HG03060 (cell line): ENCODE measurements at regions not wholly inside any gene's neighbourhood (a gene's known extent, or its start where the extent isn't known, plus 50 kb on each side); places are given as distances from the start of the nearest gene placed in this dataset.

ENCODE experiments used
- ATAC-seq: cut with Tn5 transposase; IDR thresholded peaks from one replicate; pipeline ENCODE4 v1.9.1; 2021; ENCODE audit warnings: low read depth, moderate number of reproducible peaks; ENCODE audit not compliant: unreplicated experiment

DNA sequence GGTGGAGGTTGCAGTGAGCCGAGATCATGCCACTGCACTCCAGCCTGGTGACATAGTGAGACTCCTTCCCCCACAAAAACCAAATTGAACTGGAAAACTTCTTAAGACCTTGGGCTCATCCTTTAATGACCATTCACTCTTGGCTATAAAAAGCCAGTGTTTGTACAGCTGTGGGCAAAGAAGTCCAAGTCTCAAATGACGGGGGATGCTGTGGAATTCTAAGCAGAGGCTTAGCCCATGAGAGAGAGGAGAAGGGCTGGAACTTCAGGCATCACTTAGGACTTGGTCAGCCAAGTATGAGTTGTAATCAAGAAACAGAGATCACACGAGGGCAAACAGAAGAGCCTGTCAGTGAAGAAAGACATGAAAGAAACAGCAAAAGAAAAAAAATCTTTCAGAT is 79.3 kb upstream of the POU3F3 start:
- no peak for ATAC-seq

DNA sequence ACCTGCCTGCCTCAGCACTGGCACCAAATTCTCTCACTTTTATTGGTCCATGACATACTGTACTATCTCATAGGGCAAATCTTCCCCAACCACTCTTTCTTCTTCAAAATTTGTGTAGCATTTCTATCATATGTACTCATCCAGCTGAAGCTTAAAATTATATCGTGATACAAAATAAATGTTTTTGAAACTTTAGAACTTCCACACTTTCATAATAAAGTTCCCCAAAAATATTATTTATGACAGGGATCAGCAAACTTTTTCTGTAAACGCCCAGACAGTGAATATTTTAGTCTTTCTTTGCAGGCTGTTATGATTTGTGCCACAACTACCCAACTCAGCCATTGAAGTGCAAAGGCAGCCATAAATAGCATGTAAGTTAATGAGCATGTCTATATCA is 76.2 kb upstream of the POU3F3 start:
- ATAC-seq = no peak

DNA sequence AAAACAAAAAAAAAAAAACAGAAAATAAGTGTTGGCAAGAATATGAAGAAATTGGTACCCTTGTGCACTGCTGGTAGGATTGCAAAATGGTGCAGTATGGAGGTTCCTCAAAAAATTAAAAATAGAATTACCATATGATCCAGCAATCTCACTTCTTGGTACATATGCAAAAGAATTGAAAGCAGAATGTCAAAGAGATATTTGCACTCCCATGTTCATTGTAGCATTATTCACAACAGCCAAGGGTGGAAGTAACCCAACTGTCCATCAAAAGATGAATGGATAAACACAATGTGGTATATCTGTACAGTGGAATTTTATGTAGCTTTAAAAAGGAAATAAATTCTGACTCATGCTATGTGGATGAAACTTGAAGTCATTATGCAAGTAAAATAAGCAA is 72.8 kb upstream of the POU3F3 start:
- no peak for ATAC-seq

DNA sequence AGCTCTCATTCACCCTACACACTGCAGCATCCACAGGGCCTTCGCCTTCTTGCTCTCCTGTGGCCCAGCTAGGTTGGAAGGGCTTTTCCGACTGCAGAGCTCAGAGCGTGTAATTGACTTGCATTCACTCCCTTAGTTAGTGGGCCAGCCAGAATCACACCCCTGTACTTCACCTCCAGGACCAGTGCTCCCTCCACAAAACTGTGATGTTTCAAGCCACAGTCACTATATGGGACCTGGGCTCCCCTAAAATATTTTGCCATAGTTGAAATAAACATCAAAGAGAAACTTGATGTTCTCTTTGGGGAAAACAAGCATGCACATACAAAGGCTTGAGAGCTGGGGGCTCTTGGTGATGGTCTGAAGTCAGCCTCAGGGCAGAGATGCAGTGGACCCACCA is 69.7 kb upstream of the POU3F3 start:
- no peak for ATAC-seq

DNA sequence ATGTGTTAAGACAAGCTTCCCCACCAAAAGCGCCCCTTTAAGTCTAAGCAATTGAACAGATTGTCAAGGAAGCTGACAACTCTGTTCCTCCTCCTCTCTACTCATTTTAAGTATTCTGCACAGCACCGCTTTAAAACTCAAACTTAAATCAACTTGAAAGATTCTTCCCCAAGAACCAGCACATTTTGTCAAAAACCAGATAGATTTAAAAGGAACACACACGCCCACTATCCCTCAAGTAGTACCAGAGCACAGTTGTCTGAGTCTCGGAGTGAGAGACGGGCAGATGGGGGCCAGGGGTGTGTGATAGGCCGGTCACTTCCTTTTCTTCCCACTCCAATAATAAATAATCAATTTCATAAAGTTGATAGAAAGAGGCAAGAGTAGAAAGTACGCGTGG is 67.7 kb upstream of the POU3F3 start:
- no peak for ATAC-seq

DNA sequence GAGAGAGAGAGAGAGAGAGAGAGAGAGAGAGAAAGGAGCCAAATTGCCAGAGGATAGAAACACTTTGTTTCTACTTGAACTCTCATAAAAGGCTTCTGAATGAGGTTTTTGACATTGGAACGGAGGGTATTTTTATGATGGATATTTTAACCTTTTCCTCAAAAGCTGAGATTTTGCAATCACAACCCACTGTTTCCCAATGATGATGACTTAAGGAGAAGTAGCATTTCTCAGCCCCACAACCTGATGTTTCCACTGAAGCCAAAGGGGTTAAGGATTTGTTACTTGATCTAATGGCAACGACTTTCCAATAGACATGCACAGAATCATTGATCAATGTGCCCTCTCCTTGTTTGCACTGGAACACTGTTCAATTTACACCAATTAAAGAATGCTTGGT is 67.1 kb upstream of the POU3F3 start:
- ATAC-seq = no peak

DNA sequence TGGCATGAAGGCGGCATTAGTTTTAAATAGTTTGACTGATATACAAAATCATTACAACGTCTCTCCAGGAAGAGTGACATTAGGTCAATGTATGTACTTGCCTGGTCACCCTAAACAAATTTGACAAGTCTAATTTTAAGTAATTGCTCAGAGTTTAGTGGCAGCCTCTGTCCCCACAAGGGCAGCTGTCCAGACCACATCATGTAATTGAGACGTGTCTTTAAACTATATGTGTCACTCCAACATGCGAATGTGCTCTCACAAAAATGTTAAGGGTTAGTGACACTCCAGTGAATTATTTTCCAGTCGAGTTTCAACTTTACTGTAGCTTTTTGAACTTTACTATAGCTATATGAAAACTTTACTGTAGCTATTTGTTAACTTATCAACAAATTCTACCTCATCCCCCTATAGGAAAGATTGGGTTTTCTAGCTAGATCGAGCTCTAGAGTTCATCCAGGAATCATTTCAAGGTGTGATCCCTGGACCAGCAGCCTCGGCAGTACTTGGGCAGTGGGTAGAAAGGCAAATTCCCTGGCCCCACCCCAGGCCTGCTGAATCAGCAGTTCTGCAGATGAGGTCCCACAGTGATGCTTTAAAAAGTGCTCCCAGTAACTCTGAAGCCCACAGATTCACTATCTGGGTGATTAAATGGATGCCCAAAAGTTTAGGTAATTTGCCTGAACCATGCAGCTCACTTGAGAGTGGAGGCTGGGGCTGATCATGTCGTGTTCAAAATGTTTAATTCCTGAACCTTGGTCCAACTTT is 66.4 kb upstream of the POU3F3 start:
- ATAC-seq = no peak

DNA sequence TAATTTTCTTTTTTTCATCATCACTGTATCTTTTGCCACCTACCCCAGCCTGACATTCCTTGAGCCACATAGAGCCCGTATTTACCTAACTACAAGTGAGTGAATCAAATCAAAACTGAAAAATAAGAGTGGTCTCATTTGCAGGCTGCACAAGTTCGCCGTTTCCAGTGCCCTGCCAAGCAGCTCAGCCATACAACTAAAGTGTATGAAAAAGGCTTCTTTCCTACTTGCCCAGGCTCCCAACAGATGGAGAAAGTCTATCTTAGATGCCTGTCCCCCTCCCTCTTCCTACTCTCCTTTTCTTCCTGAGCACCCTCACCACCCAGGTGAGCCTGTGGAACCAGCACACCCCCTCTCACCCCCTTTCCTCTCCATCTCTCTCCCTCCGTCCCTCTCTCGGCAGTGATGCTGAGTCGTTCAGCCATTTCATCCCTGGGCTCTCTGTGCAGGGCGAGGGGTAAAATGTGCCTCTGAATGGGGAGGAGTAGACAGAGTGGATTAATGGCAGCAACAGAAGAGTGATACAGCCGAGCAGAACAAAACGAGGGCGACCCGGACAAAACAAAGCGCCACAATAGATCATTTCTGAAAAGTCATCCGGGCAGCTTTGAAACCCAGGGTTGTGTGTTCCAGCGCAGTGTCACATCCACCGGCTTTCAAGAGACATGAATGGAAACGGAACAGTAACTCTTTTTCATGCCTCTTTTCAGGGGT is 65.0 kb upstream of the POU3F3 start:
- ATAC-seq = no peak

DNA sequence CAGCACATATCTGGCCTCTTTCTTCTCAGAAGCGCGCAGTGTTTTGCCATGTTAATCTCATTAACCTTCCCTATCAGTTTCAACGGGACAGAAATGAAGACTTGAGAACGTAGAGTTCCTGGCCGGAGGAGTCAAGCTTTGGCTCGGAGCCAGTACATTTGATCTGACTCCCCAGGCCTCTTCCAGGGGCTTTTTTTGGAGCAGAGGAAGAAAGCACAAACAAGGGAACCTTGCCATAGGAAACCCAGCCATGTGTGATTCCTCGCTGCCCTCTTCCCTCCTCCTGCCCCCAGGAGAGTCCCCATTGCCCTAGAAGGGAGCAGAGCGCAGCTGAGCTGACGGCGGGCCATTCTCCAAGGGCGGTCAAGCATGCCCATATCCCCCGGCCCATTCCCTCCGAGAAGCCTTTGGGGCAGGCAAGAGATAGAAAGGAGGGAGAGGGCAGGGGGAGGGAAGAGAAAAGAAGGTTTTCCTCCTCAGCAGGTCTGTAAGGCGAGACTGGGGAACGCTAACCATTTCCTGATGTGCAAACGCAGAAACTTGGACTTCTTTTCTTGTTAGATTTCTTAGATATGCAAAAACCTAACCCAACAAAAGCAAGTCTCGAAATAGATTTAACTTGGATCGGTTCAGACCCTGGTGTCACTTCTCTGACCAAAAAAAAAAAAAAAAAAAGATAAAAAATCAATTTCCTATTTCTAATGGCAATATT is 63.7 kb upstream of the POU3F3 start:
- no peak for ATAC-seq

DNA sequence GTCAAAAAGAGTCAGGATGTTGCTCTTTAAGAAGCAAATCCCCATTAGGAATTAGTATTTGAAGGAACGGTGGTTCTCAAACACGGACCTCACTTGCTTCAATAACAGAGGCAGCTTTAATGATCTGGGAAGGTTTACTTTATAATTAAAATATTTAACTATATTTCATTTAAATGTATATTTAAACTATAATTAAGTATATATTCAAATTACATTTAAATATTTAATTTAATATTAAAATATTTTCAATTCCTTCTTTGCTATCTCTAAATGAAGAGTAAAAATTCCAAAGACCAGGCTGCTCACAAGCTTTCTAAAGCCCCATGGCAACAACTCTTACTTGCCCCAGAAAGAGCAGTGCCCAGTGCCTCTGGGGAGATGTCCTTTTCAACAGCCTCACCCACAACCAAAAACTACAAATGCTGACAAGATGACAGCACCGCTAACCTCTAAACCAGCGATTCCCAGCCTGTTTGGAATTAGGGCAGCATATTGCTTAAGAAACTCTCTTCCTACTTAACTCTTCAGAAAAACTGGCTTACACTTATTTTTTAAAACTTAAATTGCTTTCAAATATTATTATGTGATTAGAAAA is 62.9 kb upstream of the POU3F3 start:
- no peak for ATAC-seq

DNA sequence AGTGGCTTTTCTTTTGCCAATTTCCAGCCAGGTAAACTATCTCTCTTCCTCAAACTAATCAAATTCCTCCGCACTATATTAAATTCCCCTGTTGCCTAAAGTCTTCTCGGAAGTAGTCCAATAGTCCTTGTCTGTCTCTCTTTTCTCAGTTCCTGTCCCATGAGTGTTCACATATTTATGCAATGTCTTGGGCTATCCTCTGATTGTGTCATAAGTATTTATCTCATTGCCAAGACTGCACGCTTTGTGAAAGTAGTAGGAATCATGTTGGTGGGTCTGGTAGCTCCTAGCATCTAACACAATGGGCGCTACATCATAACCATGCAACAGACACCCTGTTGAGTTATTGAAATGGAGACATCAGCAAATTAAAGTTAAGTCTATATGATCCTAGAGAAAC is 59.9 kb upstream of the POU3F3 start:
- ATAC-seq = no peak

DNA sequence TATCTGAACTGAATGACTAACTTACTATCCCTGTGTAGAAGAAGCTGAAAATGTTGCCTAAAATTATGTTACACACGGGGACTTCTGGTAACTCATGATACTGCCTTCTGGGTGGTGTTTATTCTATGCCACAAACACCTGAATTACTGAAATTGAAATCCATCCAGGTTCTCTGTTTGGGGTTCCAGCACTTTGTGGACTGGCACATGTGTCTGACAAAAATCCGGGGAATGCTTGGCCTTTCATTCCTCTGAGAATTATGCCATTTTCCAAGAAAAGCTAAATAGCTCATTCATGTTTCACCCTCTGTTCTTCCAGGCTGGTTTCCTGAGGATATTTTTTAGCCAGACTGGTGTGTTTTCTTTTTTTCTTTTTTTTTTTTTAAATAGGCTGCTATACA is 59.5 kb upstream of the POU3F3 start:
- ATAC-seq = no peak
